ENCODE measurements at regions not wholly inside any gene's neighbourhood (a gene's known extent, or its start where the extent isn't known, plus 50 kb on each side); places are given as distances from the start of the nearest gene placed in this dataset.

DNA sequence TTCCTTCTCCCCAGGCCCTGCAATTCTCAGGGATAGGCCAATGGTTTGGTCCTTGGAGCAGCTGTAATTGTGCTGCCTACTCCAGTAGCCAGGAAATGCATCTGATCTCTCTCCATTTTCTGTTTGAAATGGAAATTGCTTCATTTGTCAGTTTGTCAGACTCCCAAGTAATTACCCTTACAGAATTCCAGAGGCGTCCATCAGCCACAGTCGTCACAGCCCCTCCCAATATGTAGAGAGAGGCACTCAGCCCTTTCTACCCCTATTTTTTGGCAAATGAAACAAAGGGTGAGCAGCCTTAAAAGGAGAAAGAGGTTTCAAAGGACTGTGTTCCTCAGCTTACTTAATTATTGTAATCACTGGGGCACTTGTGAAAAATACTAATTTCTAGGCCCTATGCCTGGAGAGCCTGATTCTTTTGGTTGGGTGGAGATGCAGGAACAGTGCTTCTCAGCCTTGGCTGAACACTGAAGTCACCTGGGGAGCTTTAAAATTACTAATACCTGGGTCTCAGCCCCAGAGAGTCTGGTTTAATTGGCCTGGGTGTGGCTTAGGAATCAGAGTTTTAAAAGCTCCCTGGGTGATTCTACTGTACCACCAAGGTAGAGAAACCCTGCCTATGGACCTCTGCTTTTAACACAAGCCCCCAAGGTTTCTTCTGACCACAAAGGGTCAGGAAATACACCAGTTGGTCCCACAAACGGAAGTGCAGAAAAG lies 190.0 kb downstream of the EMP1 start:
- DNase-seq (ENCODE audit: low read depth, low spot score) = no peak

DNA sequence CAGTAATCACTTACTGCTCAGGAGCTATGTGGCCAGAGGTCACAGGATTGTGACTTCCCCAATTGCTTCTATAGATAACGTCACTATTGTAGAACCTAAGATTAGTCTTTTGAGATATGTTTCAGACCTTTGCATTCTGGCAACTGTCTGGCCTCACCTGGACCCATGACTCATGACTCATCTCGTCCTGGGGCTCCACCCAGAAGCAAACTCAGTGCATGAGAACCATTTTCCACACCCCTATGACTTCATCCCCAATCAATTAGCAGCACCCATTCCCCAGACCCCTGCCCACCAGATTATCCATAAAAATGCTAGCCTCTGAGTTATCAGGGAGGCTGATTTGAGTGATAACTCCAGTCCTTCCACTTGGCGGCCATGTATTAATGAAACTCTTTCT lies 186.9 kb downstream of the EMP1 start:
- no peak for DNase-seq (ENCODE audit: low read depth, low spot score)

GRCh38 chr12:13380297-13380696 lies 183.8 kb downstream of the EMP1 start:
- no peak for DNase-seq (ENCODE audit: low read depth, low spot score)

GRCh38 chr12:13379531-13380188 lies 183.1 kb downstream of the EMP1 start:
- DNase-seq (ENCODE audit: low read depth, low spot score) = no peak

DNA sequence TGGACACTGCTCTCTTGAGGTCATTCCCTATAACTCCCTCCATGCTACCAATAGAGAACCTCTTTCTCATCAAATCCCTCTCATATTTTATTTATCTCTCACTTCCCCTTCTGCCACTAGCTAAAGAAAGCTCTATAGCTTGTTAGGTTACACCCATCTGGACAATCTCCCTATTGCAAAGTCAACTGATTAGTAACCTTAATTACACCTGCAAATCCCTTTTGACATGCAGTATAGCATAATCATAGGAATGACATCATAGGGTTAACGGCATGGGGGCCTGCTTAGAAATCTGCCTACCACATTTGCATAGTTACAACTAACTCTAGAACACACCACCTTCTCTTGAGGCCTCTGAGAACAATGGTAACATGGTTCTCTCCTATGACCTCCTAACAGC lies 181.2 kb downstream of the EMP1 start:
- no peak for DNase-seq (ENCODE audit: low read depth, low spot score)

DNA sequence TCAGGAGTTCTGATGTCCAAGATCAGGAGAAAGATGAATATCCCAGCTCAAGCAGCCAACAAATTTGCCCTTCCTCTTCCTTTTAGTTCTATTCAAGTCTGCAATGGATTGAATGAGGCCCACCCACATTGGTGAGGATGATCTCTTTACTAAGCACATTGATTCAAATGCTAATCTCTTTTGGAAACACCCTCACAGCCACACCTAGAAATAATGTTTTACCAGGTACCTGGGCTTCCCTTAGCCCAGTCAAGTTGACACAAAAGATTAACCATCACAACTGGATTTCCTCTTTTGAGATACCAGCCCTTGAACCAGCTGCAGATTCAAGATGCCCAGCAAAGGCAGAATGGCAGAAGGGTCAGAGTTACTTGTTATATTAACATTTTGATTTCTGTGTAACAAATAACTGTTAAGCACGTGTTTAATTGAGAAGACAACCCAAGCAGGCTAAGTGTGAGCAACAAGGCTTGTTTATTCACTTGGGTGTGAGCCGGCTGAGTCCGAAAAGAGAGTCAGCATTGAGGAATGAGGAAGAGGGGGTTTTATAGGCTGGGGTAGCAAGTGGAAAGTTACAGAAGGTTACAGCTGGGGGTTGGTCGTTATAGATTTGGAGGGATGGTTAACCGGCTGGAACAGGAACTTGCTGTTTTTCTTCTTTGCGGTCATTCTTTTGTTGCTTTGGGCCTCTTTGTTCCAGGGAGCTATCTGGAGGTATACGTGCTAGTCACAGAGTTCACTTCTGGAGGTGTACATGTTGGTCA lies 180.3 kb downstream of the EMP1 start:
- DNase-seq (ENCODE audit: low read depth, low spot score) = no peak

GRCh38 chr12:13375583-13376345 lies 179.2 kb downstream of the EMP1 start:
- DNase-seq (ENCODE audit: low read depth, low spot score) = no peak

GRCh38 chr12:13374793-13375192 lies 178.3 kb downstream of the EMP1 start:
- DNase-seq (ENCODE audit: low read depth, low spot score) = no peak

DNA sequence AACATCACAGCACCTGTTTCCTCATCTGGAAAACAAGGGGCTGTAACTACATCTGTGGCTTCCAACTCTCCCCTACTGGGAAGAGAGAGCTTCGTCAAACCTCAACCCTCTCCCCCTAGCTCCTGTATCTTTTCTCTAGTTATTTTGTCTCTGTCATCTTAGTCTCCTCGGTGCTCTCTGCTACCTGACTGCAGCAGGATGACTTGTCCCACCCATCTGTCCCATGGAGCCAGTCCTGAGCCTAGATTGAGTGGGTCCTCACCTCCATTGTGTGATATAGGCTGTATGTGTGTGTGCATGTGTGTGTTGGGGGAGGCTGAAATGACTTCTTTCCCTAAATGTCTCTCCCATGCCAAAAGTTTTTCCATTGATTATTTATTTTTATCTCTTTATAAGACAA lies 177.3 kb downstream of the EMP1 start:
- DNase-seq (ENCODE audit: low read depth, low spot score) = no peak

DNA sequence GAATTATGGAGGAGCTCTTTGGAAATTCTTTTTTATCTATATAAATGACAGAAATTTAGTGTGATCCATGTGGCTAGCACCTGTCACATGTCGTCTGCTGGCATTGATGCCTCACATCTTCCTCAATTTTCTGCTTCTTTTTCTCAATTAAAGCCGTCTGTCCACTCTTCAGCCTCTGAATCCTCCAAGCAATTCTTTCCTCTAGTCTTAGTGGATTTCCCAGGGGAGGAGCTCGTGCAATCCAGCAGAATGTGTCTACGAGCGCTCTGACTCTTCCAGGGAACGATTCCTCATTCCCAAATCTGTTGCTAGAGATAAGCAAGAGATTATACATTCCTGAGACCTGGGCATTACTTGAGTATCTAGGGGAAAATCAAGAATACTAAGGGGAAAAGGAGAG lies 176.6 kb downstream of the EMP1 start:
- DNase-seq (ENCODE audit: low read depth, low spot score) = no peak

DNA sequence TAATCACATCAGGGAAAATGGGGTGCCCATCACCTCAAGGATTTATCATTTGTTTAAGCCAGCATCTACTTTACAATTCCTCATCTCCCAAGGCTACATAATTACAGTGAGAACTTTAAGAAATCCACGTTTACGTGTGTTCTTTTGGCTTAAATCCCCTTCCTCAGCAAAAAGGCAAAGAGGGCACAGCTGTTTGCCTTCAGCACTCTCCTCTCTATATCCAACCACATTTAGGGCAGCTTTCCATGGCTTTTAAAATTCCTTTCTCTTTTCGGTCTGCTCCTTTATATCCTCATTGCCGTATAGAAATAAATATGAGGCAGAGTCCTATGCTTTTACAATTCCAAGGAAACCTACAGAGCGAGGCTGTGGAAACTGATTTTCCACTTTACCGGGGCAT lies 175.9 kb downstream of the EMP1 start:
- no peak for DNase-seq (ENCODE audit: low read depth, low spot score)

GRCh38 chr12:13371797-13372196 lies 175.3 kb downstream of the EMP1 start:
- no peak for DNase-seq (ENCODE audit: low read depth, low spot score)

DNA sequence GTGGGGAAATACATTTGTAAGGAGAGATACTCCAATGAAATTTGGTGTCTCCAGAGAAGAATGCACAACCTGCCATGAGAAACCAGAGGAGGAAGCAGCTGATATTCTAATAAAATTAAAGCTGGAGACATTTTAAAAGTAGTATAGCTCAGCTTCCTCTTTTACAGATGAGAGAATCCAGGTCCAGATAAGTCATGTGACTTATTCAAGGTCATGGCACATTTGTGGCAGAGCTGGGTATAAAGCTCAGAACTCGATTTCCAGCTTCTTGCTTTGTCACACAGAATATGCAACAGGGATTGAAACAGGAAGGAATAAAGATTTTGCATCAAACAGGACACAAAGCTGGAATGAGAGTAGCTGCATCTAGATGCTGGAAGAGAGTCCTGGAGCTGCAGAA lies 174.8 kb downstream of the EMP1 start:
- DNase-seq (ENCODE audit: low read depth, low spot score) = no peak

- DNase-seq (ENCODE audit: low read depth, low spot score) = no peak
Observed at GRCh38 chr12:13369474-13370056, 173.0 kb downstream of the EMP1 start.

- no peak for DNase-seq (ENCODE audit: low read depth, low spot score)
Observed at GRCh38 chr12:13368971-13369370, 172.4 kb downstream of the EMP1 start.

GRCh38 chr12:13368431-13368830 lies 171.9 kb downstream of the EMP1 start:
- no peak for DNase-seq (ENCODE audit: low read depth, low spot score)

- DNase-seq (ENCODE audit: low read depth, low spot score) = no peak
Observed at GRCh38 chr12:13367973-13368372, 171.4 kb downstream of the EMP1 start.

DNA sequence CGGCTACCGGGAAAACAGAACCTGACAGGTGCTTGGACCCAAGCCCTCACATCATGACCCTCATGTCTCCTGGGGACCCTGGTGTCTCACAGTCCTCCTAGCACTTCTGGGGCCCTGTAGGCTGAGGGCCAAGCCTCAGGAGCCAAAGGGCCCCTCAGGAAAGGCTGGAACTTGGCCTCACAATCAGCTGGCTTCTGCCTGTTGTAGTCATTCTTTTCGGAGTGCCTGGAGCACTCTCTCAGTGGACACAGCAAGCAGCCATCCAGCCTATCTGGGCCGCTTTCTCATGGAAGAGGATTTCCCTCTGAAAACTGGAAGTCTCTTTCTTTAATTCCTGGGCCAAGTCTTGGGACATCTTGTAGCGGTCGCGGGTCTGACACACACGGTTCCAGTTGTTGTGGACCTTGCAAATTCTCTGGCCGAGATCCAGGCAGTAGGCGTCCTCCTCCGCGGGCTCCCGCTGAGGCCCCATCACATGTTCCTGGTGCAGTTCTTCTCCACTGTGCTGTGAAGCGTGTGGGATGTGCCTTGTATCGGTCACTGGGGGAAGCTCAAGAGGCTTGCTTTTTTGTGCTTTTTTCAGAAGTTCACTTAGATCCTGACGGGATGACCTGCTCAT lies 169.3 kb downstream of the EMP1 start:
- DNase-seq (ENCODE audit: low read depth, low spot score) = no peak

GRCh38 chr12:13362260-13362841 lies 165.8 kb downstream of the EMP1 start:
- DNase-seq (ENCODE audit: low read depth, low spot score) = no peak

GRCh38 chr12:13359636-13360035 lies 163.1 kb downstream of the EMP1 start:
- DNase-seq (ENCODE audit: low read depth, low spot score) = no peak

DNA sequence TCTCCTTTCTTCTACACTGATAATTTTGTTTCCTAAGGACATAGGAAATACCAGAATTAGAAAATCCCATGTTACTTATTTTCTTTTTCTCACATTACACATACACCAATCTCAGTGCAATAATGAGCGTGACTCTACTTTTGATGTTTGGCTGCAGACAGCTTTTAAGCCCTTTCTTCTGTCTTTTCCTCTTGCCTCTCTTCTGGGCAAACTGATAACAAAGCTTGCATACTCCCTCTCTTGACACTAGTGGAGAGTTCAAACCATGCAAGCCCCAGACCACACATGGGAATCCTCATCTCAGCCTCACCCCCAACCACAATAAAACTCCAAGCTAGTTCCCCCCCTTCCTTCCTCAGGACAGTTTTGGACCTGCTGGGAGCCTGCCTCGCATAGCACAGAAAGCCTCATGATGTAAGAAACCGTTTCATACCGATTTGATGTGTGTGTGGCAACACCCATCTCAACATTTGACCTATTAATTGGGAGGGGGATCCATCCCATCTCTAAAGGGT lies 161.9 kb downstream of the EMP1 start:
- DNase-seq (ENCODE audit: low read depth, low spot score) = no peak

Measured in activated CD4-positive, CD25-positive, alpha-beta regulatory T cell treated with anti-CD3 and anti-CD28 coated beads, Interleukin-2, amount 50 U/mL, for 16 hours (primary cell).